H1 (cell line): ENCODE measurements at regions not wholly inside any gene's neighbourhood (a gene's known extent, or its start where the extent isn't known, plus 50 kb on each side); places are given as distances from the start of the nearest gene placed in this dataset.

ENCODE experiments used
- CTCF ChIA-PET: fragments of 300-600 bp; sonication (Branson Sonifier 250); formaldehyde crosslinking; loops from one replicate; lab custom pipeline; 2021; ENCODE audit not compliant: partially characterized antibody; lab: Charles Lee
- POLR2A ChIA-PET: fragments of 300-600 bp; sonication (Branson Sonifier 250); formaldehyde crosslinking; loops from one replicate; lab custom pipeline; 2021; ENCODE audit warnings: inconsistent platforms; ENCODE audit not compliant: partially characterized antibody; lab: Charles Lee
- DNase-seq, 2 experiments: peaks; one replicate each; pipeline versions ENCODE4 v3.0.0 to v3.0.0-alpha.2; 2010 to 2022; ENCODE audit warnings: low spot score in 2 of 2, low read depth in 1 of 2, mixed read lengths in 1 of 2
- FAIRE-seq: peaks from 2 replicates; lab custom pipeline; 2011; peaks lifted over from hg19 to GRCh38; lab: Jason Lieb, UNC
- H2AFZ ChIP-seq: 2 replicates; pipeline ENCODE4 v1.8.1; 2012; ENCODE audit warnings: low read length, inconsistent platforms
- H2AK5ac ChIP-seq: 2 replicates; pipeline ENCODE4 v1.6.1; 2013; ENCODE audit warnings: low read depth, low read length
- H2BK120ac ChIP-seq: replicated peaks from 2 replicates; pipeline ENCODE3; 2013; ENCODE audit warnings: low read depth, low read length, inconsistent platforms
- H2BK12ac ChIP-seq: 2 replicates; pipeline ENCODE4 v1.6.1; 2013; ENCODE audit warnings: low read depth, low read length
- H2BK15ac ChIP-seq: 2 replicates; pipeline ENCODE4 v1.6.1; 2013; ENCODE audit warnings: low read length
- H2BK20ac ChIP-seq: 2 replicates; pipeline ENCODE4 v1.6.1; 2013; ENCODE audit warnings: low read length
- H2BK5ac ChIP-seq: 2 replicates; pipeline ENCODE4 v1.6.1; 2013; ENCODE audit warnings: low read depth, low read length
- H3K14ac ChIP-seq: 2 replicates; pipeline ENCODE4 v1.6.1; 2013; ENCODE audit warnings: inconsistent platforms; ENCODE audit not compliant: insufficient read length
- H3K18ac ChIP-seq: 2 replicates; pipeline ENCODE4 v1.6.1; 2013; ENCODE audit warnings: low read length; ENCODE audit errors: extremely low read depth
- H3K23ac ChIP-seq: 2 replicates; pipeline ENCODE4 v1.6.1; 2013; ENCODE audit warnings: inconsistent platforms; ENCODE audit not compliant: insufficient read length
- H3K23me2 ChIP-seq: 2 replicates; pipeline ENCODE4 v1.6.1; 2013; ENCODE audit warnings: low read depth, low read length
- H3K27ac ChIP-seq: 2 replicates; pipeline ENCODE4 v1.6.1; 2011; ENCODE audit warnings: low read depth, low read length, inconsistent platforms
- H3K27me3 ChIP-seq, 4 experiments: replicated peaks in 1 of 4; 1 replicate in 1 of 4; 2 replicates in 3 of 4; pipeline versions ENCODE4 v1.6.1 to v1.8.1; 2011 to 2013; ENCODE audit warnings: low read length in 3 of 4, mild to moderate bottlenecking in 3 of 4, inconsistent platforms in 2 of 4, mixed read lengths in 2 of 4, moderate library complexity in 1 of 4; ENCODE audit not compliant: control insufficient read depth in 3 of 4, insufficient read depth in 3 of 4; ENCODE audit errors: extremely low read depth in 1 of 4
- H3K36me3 ChIP-seq, 4 experiments: 2 replicates each; pipeline versions ENCODE4 v1.6.1 to v1.8.1; 2011 to 2013; ENCODE audit warnings: mild to moderate bottlenecking in 4 of 4, low read length in 3 of 4, moderate library complexity in 2 of 4, control low read depth in 1 of 4, inconsistent platforms in 1 of 4; ENCODE audit not compliant: insufficient read depth in 4 of 4, control insufficient read depth in 2 of 4
- H3K4ac ChIP-seq: replicated peaks from 2 replicates; pipeline ENCODE3; 2013; ENCODE audit warnings: low read length, low read depth, mixed read lengths, inconsistent platforms; ENCODE audit not compliant: insufficient read length
- H3K4me1 ChIP-seq, 4 experiments: replicated peaks in 1 of 4; 1 replicate in 1 of 4; 2 replicates in 3 of 4; pipeline versions ENCODE4 v1.6.1 to v1.8.1; 2011 to 2013; ENCODE audit warnings: low read length in 3 of 4, inconsistent platforms in 2 of 4, mixed read lengths in 1 of 4; ENCODE audit not compliant: insufficient read depth in 4 of 4, control insufficient read depth in 3 of 4
- H3K4me2 ChIP-seq, 2 experiments: 2 replicates each; pipeline versions ENCODE4 v1.6.1 to v1.8.1; 2011 to 2013; ENCODE audit warnings: low read depth in 2 of 2, low read length in 2 of 2, control low read depth in 1 of 2, inconsistent platforms in 1 of 2, mild to moderate bottlenecking in 1 of 2; ENCODE audit not compliant: insufficient read depth in 1 of 2
- H3K4me3 ChIP-seq, 4 experiments: fragments of 200-600, 300-600 bp in 1 of 4; sonication (generic), shearing (Covaris generic), sonication (Bioruptor Twin) in 1 of 4; 2 replicates each; pipeline versions ENCODE4 v1.5.1 to v1.8.1; 2011 to 2016; ENCODE audit warnings: low read length in 4 of 4, low read depth in 3 of 4, control low read depth in 2 of 4, inconsistent platforms in 2 of 4, mild to moderate bottlenecking in 2 of 4, mixed read lengths in 1 of 4, moderate library complexity in 1 of 4; ENCODE audit not compliant: insufficient read depth in 2 of 4; ENCODE audit errors: extremely low read depth in 1 of 4
- H3K56ac ChIP-seq: replicated peaks from 2 replicates; pipeline ENCODE3; 2013; ENCODE audit warnings: low read depth, mild to moderate bottlenecking, mixed read lengths, low read length, inconsistent platforms; ENCODE audit not compliant: insufficient read length
- H3K79me1 ChIP-seq: 2 replicates; pipeline ENCODE4 v1.6.1; 2013; ENCODE audit warnings: low read depth, low read length, control low read depth
- H3K79me2 ChIP-seq, 2 experiments: 2 replicates each; pipeline versions ENCODE4 v1.6.1 to v1.8.1; 2012 to 2013; ENCODE audit warnings: low read length in 2 of 2, mild to moderate bottlenecking in 2 of 2, inconsistent platforms in 1 of 2; ENCODE audit not compliant: insufficient read depth in 2 of 2, control insufficient read depth in 1 of 2
- H3K9ac ChIP-seq, 4 experiments: replicated peaks in 1 of 4; 1 replicate in 1 of 4; 2 replicates in 3 of 4; pipeline versions ENCODE4 v1.6.1 to v1.8.1; 2011 to 2013; ENCODE audit warnings: low read depth in 3 of 4, low read length in 3 of 4, control low read depth in 2 of 4, mild to moderate bottlenecking in 2 of 4, moderate library complexity in 2 of 4, inconsistent platforms in 1 of 4; ENCODE audit errors: extremely low read depth in 1 of 4
- H3K9me3 ChIP-seq, 2 experiments: 2 replicates each; pipeline versions ENCODE4 v1.6.1 to v1.8.1; 2012 to 2013; ENCODE audit warnings: mild to moderate bottlenecking in 2 of 2, moderate library complexity in 2 of 2, control low read depth in 1 of 2, inconsistent platforms in 1 of 2, low read depth in 1 of 2, low read length in 1 of 2, mixed read lengths in 1 of 2; ENCODE audit not compliant: insufficient read depth in 2 of 2
- H4K20me1 ChIP-seq, 2 experiments: replicated peaks in 1 of 2; 2 replicates each; pipeline versions ENCODE3 to v1.8.1; 2011 to 2013; ENCODE audit warnings: inconsistent platforms in 2 of 2, low read length in 2 of 2, mild to moderate bottlenecking in 1 of 2; ENCODE audit not compliant: insufficient read depth in 2 of 2, control insufficient read depth in 1 of 2
- H4K5ac ChIP-seq: 2 replicates; pipeline ENCODE4 v1.6.1; 2013; ENCODE audit warnings: low read length, low read depth, mixed read lengths, inconsistent platforms; ENCODE audit not compliant: insufficient read length
- H4K8ac ChIP-seq: 2 replicates; pipeline ENCODE4 v1.8.0; 2013; ENCODE audit warnings: mild to moderate bottlenecking, moderate library complexity, low read length, inconsistent platforms; ENCODE audit not compliant: insufficient read depth; ENCODE audit errors: extremely low read depth
- H4K91ac ChIP-seq: replicated peaks from 2 replicates; pipeline ENCODE3; 2013; ENCODE audit warnings: low read length, mixed read lengths, inconsistent platforms; ENCODE audit not compliant: insufficient read length
- CTCF ChIP-seq, 3 experiments: IDR thresholded peaks; 1 replicate in 2 of 3; 2 replicates in 1 of 3; pipeline versions ENCODE4 v1.5.1 to v1.6.1; 2011; ENCODE audit warnings: low read length in 3 of 3, mild to moderate bottlenecking in 3 of 3, inconsistent platforms in 2 of 3, low read depth in 1 of 3, moderate library complexity in 1 of 3; ENCODE audit not compliant: insufficient read depth in 1 of 3; ENCODE audit errors: control extremely low read depth in 1 of 3
- KDM1A ChIP-seq: fragments of 200-600, 300-600 bp; sonication (generic); IDR thresholded peaks from 2 replicates; pipeline ENCODE4 v1.7.1; 2016; ENCODE audit warnings: mild to moderate bottlenecking, low read length, borderline replicate concordance
- RAD21 ChIP-seq, 2 experiments: IDR thresholded peaks in 1 of 2; conservative IDR thresholded peaks in 1 of 2; 2 replicates each; pipeline ENCODE4 v1.6.1; 2011; ENCODE audit warnings: low read depth in 2 of 2, low read length in 2 of 2, improper control_type of control experiment in 1 of 2, inconsistent platforms in 1 of 2, mild to moderate bottlenecking in 1 of 2, moderate library complexity in 1 of 2
- WGBS, 2 experiments: shearing (Covaris generic) in 1 of 2; methylation state at CpG; one replicate each; pipeline versions ENCODE4 v1.1.6 to v1.1.7; 2013 to 2015; ENCODE audit warnings: low lambda C conversion rate in 2 of 2, mixed read lengths in 2 of 2, inconsistent platforms in 1 of 2, low coverage in 1 of 2, missing lambda C conversion rate in 1 of 2; ENCODE audit not compliant: insufficient replicate concordance in 2 of 2, insufficient coverage in 1 of 2, insufficient read length in 1 of 2; ENCODE audit errors: extremely low coverage in 1 of 2, missing lambda C conversion rate in 1 of 2; 5-methylcytosine and 5-hydroxymethylcytosine counted together

DNA sequence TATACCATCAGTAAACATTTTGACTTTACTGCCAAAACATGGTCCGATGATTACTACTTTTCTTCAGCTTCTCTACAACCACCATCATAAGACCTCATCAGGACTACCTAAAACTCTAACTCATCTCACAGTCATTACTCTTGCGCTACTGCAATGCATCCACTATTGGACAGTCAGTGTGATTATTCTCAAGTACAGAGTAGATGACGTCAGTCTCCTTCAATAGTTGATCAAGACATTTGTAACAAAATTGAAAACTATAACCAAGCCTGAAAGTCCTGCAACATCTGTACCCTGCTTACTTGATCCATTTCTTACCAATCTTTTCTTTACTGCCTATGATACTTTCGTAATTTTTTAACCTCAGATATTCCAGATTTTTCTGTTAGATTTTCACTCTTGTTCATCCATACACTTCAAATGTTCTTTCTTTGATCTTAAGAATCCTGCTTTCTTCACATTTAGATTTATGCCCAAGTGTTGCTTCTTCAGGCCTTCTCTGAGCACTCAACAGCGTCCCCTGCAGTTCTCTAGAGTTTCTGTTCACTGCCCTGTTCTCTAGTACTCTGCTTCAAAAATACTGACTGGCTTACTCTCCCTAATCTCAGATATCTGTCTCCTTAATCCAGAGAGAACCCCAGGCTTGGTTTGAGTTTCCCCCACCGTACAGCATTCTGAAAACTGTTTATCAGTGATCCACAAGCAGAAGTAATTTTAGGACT is 1517.6 kb downstream of the STIM2 start:
- no peak overlapping the region for H3K4me2 ChIP-seq
- no peak overlapping the region for H4K5ac ChIP-seq
- TF ChIP-seq CTCF (IDR thresholded peaks at IDR 0.05; ENCODE audit: control extremely low read depth in 1 of 3, insufficient read depth in 1 of 3, low read depth in 1 of 3, low read length in 3 of 3) (peak in 2 of 3 experiments; percentile 51 to 70; a peak in 3 of 4 replicates), KDM1A (no peak), RAD21 (IDR thresholded peaks at IDR 0.05 in 1 of 2, conservative IDR thresholded peaks at IDR 0.05 in 1 of 2; ENCODE audit: low read depth in 2 of 2, low read length in 2 of 2) (peak; percentile 62 to 67)
- H3K79me2 ChIP-seq, result no peaks in the 10 kb centered on the region
- no peak for FAIRE-seq
- H3K9me3 ChIP-seq, result no peaks in the 10 kb centered on the region
- H3K4ac ChIP-seq, result no peak overlapping the region
- no peak overlapping the region for H2BK12ac ChIP-seq
- H3K79me1 ChIP-seq, result no peaks in the 10 kb centered on the region
- H2BK15ac ChIP-seq, result no peak overlapping the region
- H3K4me3 ChIP-seq, result no peak overlapping the region
- H3K56ac ChIP-seq, result no peak overlapping the region
- H4K8ac ChIP-seq, result no peak overlapping the region
- no peak overlapping the region for H3K23ac ChIP-seq
- no peaks in the 10 kb centered on the region for H3K4me1 ChIP-seq
- H2BK20ac ChIP-seq, result no peak overlapping the region
- H3K36me3 ChIP-seq, result no peaks in the 10 kb centered on the region
- no peak overlapping the region for H2BK5ac ChIP-seq
- ChIA-PET CTCF (interaction anchor here (0.6 to 1.0 kb wide), 4 partner anchors 142 to 648 kb away, joined by 3 to 5 read pairs (median 4); no protein-coding TSS in a partner anchor), POLR2A (no interaction called here)
- H4K20me1 ChIP-seq, result no peaks in the 10 kb centered on the region
- no peak overlapping the region for H3K18ac ChIP-seq
- no peak overlapping the region for H3K27ac ChIP-seq
- no peak overlapping the region for H2AK5ac ChIP-seq
- no peak overlapping the region for H3K9ac ChIP-seq
- no peak overlapping the region for H4K91ac ChIP-seq
- no peaks in the 10 kb centered on the region for H3K23me2 ChIP-seq
- H3K14ac ChIP-seq, result no peak overlapping the region
- DNase-seq, result no peak
- H3K27me3 ChIP-seq, result no peaks in the 10 kb centered on the region
- WGBS, 2 experiments, result 84% methylated on average over 6 of the region's 6 CpGs; no CpG with 5 or more reads in 1 of the 2 experiments
- H2AFZ ChIP-seq, result no peak overlapping the region
- no peak overlapping the region for H2BK120ac ChIP-seq
